Panc1 (cell line): ENCODE measurements at regions not wholly inside any gene's neighbourhood (a gene's known extent, or its start where the extent isn't known, plus 50 kb on each side); places are given as distances from the start of the nearest gene placed in this dataset.

Experiments used
- ATAC-seq: fragments of 200-7000 bp; cut with Tn5 transposase; 2 replicates; pipeline ENCODE4 v1.9.1; 2020; ENCODE audit warnings: mild to moderate bottlenecking, moderate library complexity
- BruUV-seq: library from RNA; stranded (reverse); fragments of 400-500 nt; replicated peaks from 2 replicates; lab custom pipeline; 2021; lab: Mats Ljungman, UMichigan
- CTCF ChIA-PET: fragments of 300-600 bp; sonication (Branson Sonifier 250); formaldehyde crosslinking; loops from one replicate; lab custom pipeline; 2022; ENCODE audit warnings: antibody characterized with exemption; lab: Charles Lee
- POLR2A ChIA-PET: fragments of 300-600 bp; sonication (Branson Sonifier 250); formaldehyde crosslinking; loops from one replicate; lab custom pipeline; 2022; ENCODE audit warnings: antibody characterized with exemption; lab: Charles Lee
- DNase-seq: peaks from one replicate; pipeline ENCODE4 v3.0.0-alpha.2; 2010; ENCODE audit warnings: low read depth, low spot score
- H3K27ac ChIP-seq: 2 replicates; pipeline ENCODE4 v1.5.1; 2011; ENCODE audit warnings: mild to moderate bottlenecking, low read length, inconsistent platforms
- H3K27me3 ChIP-seq: fragments of 200-500 bp; sonication (Bioruptor generic); 2 replicates; pipeline ENCODE4 v1.6.0; 2014; ENCODE audit warnings: low read length, inconsistent platforms; ENCODE audit not compliant: control insufficient read depth, insufficient read depth
- H3K36me3 ChIP-seq: fragments of 200-500 bp; sonication (Bioruptor generic); 2 replicates; pipeline ENCODE4 v1.5.1; 2014; ENCODE audit warnings: inconsistent platforms, mild to moderate bottlenecking, low read length, moderate library complexity; ENCODE audit not compliant: control insufficient read depth, insufficient read depth
- H3K4me1 ChIP-seq: 2 replicates; pipeline ENCODE4 v1.5.1; 2011; ENCODE audit warnings: inconsistent platforms, mild to moderate bottlenecking, low read length, moderate library complexity; ENCODE audit not compliant: control insufficient read depth, insufficient read depth
- H3K4me3 ChIP-seq, 2 experiments: 2 replicates each; pipeline ENCODE4 v1.5.1; 2011 to 2012; ENCODE audit warnings: low read depth in 2 of 2, low read length in 2 of 2, mild to moderate bottlenecking in 2 of 2, inconsistent platforms in 1 of 2, moderate library complexity in 1 of 2
- H3K9me3 ChIP-seq: fragments of 200-500 bp; sonication (Bioruptor generic); 2 replicates; pipeline ENCODE4 v1.5.1; 2014; ENCODE audit warnings: low read depth, mild to moderate bottlenecking, inconsistent platforms, low read length, moderate library complexity; ENCODE audit not compliant: control insufficient read depth, insufficient read depth
- POLR2AphosphoS5 ChIP-seq: IDR thresholded peaks from 2 replicates; pipeline ENCODE4 v1.6.1; 2012; ENCODE audit warnings: mild to moderate bottlenecking, low read depth, low read length, moderate library complexity
- SIN3A ChIP-seq: IDR thresholded peaks from 2 replicates; pipeline ENCODE4 v1.6.1; 2012; ENCODE audit warnings: low read depth, mild to moderate bottlenecking, low read length, moderate library complexity, borderline replicate concordance; ENCODE audit not compliant: insufficient read depth
- TCF7L2 ChIP-seq: IDR thresholded peaks from 2 replicates; pipeline ENCODE4 v1.6.1; 2011; ENCODE audit warnings: mild to moderate bottlenecking, low read depth, low read length, inconsistent platforms
- in situ Hi-C: cut with HindIII; loops from 2 replicates; pipeline ENCODE4 v1.10.0; 2016; ENCODE audit warnings: low sequenced_read_pairs, low pct_unique_long_range_greater_than_20kb
- intact Hi-C: fragments of 100-400 bp; cut with micrococcal nuclease; formaldehyde crosslinking; loops from one replicate; pipeline ENCODE4 v1.10.0; 2022; ENCODE audit not compliant: unreplicated experiment
- TF ChIP-seq, protein P1 (sequence below): fragments of 450-650 bp; IDR thresholded peaks from 2 replicates; pipeline ENCODE4 v1.5.1; 2017; ENCODE audit warnings: mild to moderate bottlenecking
- TF ChIP-seq, protein P2 (sequence below), 2 experiments: IDR thresholded peaks; 2 replicates each; pipeline ENCODE4 v1.6.1; 2011 to 2012; ENCODE audit warnings: low read depth in 2 of 2, control low read depth in 1 of 2, low read length in 1 of 2, mild to moderate bottlenecking in 1 of 2, moderate library complexity in 1 of 2; ENCODE audit not compliant: insufficient read depth in 1 of 2

DNA sequence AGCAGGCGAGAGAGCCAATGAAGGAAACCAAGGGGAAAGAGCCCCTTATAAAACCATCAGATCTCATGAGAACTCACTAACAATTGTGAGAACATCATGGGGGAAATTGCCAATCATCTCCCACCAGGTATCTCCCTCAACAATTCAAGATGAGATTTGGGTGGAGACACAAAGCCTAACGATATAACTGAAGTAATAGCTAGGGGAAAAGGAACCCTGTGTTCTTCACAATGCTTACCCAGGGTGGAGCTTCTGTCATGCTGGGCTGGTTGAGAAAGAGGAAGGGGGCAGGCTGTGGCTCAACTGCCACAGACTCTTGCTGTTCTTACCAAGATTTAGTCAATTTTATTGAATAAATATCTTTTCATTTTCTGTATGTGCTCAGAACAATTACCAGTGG is 392.1 kb upstream of the HS6ST1 start:
- TF ChIP-seq SIN3A (no peak), POLR2AphosphoS5 (no peak)
- TF ChIP-seq, protein P1, sequence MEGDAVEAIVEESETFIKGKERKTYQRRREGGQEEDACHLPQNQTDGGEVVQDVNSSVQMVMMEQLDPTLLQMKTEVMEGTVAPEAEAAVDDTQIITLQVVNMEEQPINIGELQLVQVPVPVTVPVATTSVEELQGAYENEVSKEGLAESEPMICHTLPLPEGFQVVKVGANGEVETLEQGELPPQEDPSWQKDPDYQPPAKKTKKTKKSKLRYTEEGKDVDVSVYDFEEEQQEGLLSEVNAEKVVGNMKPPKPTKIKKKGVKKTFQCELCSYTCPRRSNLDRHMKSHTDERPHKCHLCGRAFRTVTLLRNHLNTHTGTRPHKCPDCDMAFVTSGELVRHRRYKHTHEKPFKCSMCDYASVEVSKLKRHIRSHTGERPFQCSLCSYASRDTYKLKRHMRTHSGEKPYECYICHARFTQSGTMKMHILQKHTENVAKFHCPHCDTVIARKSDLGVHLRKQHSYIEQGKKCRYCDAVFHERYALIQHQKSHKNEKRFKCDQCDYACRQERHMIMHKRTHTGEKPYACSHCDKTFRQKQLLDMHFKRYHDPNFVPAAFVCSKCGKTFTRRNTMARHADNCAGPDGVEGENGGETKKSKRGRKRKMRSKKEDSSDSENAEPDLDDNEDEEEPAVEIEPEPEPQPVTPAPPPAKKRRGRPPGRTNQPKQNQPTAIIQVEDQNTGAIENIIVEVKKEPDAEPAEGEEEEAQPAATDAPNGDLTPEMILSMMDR: no peak
- TF ChIP-seq, protein P2, sequence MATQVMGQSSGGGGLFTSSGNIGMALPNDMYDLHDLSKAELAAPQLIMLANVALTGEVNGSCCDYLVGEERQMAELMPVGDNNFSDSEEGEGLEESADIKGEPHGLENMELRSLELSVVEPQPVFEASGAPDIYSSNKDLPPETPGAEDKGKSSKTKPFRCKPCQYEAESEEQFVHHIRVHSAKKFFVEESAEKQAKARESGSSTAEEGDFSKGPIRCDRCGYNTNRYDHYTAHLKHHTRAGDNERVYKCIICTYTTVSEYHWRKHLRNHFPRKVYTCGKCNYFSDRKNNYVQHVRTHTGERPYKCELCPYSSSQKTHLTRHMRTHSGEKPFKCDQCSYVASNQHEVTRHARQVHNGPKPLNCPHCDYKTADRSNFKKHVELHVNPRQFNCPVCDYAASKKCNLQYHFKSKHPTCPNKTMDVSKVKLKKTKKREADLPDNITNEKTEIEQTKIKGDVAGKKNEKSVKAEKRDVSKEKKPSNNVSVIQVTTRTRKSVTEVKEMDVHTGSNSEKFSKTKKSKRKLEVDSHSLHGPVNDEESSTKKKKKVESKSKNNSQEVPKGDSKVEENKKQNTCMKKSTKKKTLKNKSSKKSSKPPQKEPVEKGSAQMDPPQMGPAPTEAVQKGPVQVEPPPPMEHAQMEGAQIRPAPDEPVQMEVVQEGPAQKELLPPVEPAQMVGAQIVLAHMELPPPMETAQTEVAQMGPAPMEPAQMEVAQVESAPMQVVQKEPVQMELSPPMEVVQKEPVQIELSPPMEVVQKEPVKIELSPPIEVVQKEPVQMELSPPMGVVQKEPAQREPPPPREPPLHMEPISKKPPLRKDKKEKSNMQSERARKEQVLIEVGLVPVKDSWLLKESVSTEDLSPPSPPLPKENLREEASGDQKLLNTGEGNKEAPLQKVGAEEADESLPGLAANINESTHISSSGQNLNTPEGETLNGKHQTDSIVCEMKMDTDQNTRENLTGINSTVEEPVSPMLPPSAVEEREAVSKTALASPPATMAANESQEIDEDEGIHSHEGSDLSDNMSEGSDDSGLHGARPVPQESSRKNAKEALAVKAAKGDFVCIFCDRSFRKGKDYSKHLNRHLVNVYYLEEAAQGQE (IDR thresholded peaks at IDR 0.05; ENCODE audit: insufficient read depth in 1 of 2, low read depth in 2 of 2, low read length in 1 of 2): no peak
- in situ Hi-C loops (no loop called here), intact Hi-C loops (no loop called here)
- no TSS peak for BruUV-seq
- no peak for DNase-seq
- Histone ChIP-seq H3K4me3 (no peak overlapping the region), H3K27me3 (peaks cover 3% of the 10 kb centered on the region; the same call in 1 of the 2 replicates), H3K36me3 (no peaks in the 10 kb centered on the region), H3K27ac (no peak overlapping the region), H3K9me3 (no peaks in the 10 kb centered on the region), H3K4me1 (no peaks in the 10 kb centered on the region)
- ChIA-PET CTCF (no interaction called here), POLR2A (no interaction called here)
- ATAC-seq: no peak

DNA sequence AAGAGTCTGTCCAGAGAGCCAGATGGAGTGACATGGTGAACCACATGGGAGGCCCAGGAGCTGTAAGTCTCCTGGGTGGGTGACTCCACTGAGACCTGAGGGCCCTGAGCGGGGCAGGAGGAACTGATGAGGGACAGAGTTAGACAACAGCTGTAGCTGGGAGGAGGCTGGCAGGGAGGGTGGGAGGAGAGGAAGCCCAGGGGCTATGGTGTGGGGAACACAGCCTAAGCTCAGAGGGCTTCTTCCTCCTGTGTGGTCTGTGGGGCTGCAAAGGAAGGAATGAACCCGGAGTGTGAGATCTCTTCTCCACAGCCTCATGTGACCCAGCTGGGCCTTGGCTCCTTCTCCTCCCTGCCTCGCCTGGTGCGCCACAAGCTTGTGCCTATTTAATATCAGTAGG is 395.6 kb upstream of the HS6ST1 start:
- Histone ChIP-seq H3K9me3 (no peaks in the 10 kb centered on the region), H3K27ac (no peak overlapping the region), H3K36me3 (no peaks in the 10 kb centered on the region), H3K27me3 (peaks cover 9% of the 10 kb centered on the region), H3K4me1 (no peaks in the 10 kb centered on the region), H3K4me3 (no peak overlapping the region)
- intact Hi-C loops (no loop called here), in situ Hi-C loops (no loop called here)
- no TSS peak for BruUV-seq
- CTCF ChIA-PET: no interaction called here
- TF ChIP-seq, protein P1: no peak
- TF ChIP-seq SIN3A (no peak), POLR2AphosphoS5 (no peak), TCF7L2 (no peak)
- TF ChIP-seq, protein P2 (IDR thresholded peaks at IDR 0.05; ENCODE audit: insufficient read depth in 1 of 2, low read depth in 2 of 2, low read length in 1 of 2): no peak
- POLR2A ChIA-PET: no interaction called here
- ATAC-seq: no peak
- no peak for DNase-seq
